WI38 (cell line): ENCODE measurements at regions not wholly inside any gene's neighbourhood (a gene's known extent, or its start where the extent isn't known, plus 50 kb on each side); places are given as distances from the start of the nearest gene placed in this dataset.
"Not testable (repeated sequence)": the region's sequence is repeated elsewhere in the genome, so short reads cannot be mapped to it uniquely, and the experiment has no call there.

ENCODE experiments used
- H3K4me3 ChIP-seq: 2 replicates; pipeline ENCODE4 v1.5.1; 2011; ENCODE audit warnings: low read depth, mild to moderate bottlenecking, control low read depth, low read length
- CTCF ChIP-seq: IDR thresholded peaks from 2 replicates; pipeline ENCODE4 v1.5.1; 2012; ENCODE audit warnings: low read depth, mild to moderate bottlenecking, control low read depth, low read length

DNA sequence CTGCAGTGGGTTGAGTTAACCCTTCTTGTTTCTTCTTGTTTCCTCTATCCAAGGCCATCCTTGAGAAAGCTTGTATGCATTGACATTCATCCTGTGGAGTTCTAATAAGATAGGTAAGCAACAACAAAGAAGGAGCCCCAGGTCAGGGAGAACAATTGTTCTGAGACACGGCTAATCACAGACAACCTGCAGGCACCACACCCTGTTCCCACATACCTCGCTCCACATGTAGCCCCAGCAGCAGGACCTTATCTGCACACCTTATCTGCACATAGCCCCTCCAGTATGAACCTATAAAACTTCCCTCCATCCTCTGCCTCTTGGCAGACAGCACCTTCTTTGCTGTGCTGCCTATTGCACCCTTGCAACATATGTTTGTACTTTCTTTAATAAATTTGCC is 129.1 kb downstream of the MSL3 start:
- TF ChIP-seq CTCF: no peak
- H3K4me3 ChIP-seq: no peak overlapping the region

DNA sequence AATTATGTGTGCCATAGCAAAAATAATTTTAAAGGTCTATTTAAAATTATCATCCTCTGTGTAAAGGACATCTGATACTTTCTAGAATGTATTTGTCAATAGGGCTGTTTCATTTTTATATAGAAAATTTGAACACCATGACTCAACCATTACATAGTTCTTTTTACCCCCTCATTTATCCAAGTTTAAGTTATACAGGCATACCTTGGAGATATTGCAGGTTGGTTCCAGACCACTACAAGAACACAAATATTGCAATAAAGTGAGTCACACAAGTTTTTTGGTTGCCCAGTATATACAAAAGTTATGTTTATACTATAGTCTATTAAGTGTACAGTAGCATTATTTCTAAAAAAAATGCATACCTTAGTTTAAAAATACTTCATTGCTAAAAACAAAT is 130.4 kb downstream of the MSL3 start:
- no peak for TF ChIP-seq CTCF
- no peak overlapping the region for H3K4me3 ChIP-seq

DNA sequence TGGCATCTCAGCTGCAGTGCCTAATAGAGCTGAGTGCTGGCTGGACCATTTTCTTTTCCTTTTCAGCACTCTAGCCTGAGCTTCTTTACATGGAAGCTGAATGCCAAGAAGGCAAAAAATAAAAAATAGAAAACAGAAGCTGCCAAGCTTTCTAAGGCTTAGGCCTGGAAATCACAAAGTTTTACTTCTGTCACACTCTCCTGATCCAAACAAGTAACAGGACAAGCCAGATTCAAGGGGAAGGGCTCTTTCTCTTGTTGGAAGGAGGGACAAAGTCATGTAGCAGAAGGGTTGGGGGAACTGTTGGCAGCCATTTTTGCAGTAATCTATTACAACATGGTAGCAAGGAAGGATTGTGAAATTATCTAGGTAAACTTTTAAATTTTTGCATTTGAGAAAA is 131.8 kb downstream of the MSL3 start:
- no peak for TF ChIP-seq CTCF
- no peak overlapping the region for H3K4me3 ChIP-seq

DNA sequence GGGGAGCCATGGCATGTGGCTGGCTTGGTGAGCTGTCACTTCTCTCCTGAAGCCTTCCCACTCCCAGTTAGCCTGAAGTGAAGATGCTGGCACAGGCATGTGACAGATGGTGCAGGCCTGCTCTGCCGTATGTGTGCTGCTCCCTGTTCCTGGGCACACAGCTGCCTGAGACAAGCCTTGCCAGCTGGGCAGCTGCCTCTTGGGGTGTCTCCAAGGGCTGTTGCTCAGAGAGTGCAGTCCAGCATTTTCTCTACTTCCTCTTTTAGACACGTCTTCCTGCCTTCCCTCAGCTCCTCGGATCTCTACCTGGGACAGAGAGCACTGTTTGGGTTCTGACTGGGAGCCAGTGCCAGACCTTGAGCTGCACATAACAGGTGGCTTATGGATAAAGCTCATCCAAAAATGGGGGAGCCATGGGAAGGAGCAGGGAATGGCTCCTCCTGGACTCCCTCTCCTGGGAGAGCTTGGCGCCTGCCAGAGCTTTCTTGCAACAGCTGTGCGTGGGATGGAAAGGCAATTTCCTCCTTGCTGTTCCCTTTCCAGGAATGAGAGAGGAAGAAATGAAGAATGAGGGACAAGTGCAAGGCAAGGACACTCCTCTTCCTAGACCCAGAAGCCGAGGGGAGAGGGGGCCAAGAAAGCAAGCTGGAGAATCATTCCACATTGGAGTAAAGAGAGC is 132.9 kb downstream of the MSL3 start:
- H3K4me3 ChIP-seq: no peak overlapping the region
- no peak for TF ChIP-seq CTCF

DNA sequence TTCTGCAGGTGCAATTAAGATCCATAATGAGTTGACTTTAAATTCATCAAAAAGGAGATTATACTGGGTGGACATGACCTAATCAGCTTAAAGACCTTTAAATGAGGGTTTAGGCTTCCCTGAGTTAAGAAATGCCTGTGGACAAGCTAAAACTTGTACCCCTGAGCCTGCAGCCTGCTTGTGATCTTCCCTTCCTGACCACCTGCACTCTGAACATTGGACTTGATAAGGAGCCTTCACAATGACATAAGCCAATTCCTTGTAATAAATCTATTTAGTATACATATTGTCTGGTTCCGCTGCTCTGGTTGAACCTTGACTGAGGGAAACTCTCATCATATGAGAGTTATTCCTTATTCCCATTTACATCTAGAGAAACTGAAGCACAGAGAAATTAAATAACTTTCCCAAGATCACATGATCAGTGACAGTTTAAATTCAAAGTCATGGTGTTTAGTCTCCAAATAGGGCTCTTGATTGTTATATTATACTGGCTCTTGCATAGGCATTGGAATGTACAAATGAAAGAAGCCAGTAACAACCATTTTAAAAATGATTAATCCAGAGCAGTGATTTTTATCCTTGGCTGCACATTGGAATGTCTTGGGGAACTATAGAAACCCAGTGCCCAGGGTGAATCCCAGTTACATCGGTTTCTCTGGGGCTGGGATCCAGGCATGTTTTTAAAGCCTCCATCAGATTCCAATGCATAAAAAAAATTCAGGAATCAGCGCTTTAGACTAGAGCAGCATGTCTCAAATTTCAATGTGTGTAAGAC is 136.1 kb downstream of the MSL3 start:
- no peak for TF ChIP-seq CTCF
- H3K4me3 ChIP-seq: no peak overlapping the region

DNA sequence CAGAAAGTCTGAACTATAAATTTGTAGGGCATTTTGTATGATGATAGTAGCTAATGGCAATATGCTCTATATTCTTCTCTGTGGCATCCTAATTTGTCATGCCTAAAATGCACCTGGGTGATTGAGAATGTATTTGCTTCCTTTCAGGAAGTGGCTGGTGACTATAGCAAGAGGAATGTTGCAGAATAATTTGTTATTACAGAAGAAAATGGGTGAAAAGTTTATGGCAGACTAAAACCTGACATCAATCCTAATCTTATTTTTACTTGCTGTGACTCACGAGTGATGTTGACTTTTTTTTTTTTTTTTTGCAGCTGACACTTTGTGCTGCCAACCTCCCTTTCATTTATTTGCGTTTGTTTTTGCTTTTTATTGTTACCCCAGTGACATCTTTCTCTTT is 141.1 kb downstream of the MSL3 start:
- TF ChIP-seq CTCF: no peak
- H3K4me3 ChIP-seq: no peak overlapping the region

DNA sequence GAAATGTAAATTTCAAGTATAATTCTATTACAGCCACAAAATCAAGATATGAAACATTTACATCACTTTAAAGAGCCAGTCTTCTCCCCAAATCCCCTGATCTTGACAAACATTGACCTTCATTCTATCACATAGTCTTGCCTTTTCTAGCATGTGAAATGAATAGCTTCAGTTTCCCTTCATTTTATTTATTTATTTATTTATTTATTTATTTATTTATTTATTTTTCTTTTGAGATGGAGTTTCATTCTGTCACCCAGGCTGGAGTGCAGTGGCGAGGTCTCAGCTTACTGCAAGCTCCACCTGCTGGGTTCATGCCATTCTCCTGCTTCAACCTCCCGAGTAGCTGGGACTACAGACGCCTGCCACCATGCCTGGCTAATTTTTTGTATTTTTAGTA is 147.9 kb downstream of the MSL3 start:
- not testable (repeated sequence) for H3K4me3 ChIP-seq
